ENCODE measurements at regions not wholly inside any gene's neighbourhood (a gene's known extent, or its start where the extent isn't known, plus 50 kb on each side); places are given as distances from the start of the nearest gene placed in this dataset.

DNA sequence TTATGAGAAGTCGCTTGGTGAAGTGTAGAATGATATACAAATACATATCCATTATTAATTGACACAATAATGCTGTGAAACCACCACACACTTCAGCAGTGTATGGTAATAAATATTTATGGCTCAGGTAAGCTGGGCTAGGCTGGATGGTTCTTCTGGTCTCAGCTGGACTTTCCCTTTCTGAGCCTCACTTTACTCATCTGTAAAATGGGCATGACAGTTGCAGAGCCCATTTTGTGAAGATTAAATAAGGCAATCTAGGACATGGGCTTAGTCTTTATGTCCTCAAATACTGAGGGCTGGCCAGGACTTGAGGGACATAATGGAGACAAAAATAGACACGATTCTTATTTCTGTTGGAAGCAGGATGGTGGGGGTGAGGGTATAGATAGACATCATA, 196.1 kb downstream of the MIAT start:
- TF ChIP-seq, protein P1, sequence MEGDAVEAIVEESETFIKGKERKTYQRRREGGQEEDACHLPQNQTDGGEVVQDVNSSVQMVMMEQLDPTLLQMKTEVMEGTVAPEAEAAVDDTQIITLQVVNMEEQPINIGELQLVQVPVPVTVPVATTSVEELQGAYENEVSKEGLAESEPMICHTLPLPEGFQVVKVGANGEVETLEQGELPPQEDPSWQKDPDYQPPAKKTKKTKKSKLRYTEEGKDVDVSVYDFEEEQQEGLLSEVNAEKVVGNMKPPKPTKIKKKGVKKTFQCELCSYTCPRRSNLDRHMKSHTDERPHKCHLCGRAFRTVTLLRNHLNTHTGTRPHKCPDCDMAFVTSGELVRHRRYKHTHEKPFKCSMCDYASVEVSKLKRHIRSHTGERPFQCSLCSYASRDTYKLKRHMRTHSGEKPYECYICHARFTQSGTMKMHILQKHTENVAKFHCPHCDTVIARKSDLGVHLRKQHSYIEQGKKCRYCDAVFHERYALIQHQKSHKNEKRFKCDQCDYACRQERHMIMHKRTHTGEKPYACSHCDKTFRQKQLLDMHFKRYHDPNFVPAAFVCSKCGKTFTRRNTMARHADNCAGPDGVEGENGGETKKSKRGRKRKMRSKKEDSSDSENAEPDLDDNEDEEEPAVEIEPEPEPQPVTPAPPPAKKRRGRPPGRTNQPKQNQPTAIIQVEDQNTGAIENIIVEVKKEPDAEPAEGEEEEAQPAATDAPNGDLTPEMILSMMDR (optimal IDR thresholded peaks at IDR 0.05 in 1 of 3, IDR thresholded peaks at IDR 0.05 in 1 of 3, conservative IDR thresholded peaks at IDR 0.05 in 1 of 3; ENCODE audit: extremely low read depth in 1 of 3, insufficient read depth in 2 of 3, low read length in 3 of 3), result no peak
- TF ChIP-seq EZH2 (IDR thresholded peaks at IDR 0.05; ENCODE audit: low read length), result no peak

All from keratinocyte (primary cell).